Fibroblast of lung (primary cell): ENCODE measurements at regions not wholly inside any gene's neighbourhood (a gene's known extent, or its start where the extent isn't known, plus 50 kb on each side); places are given as distances from the start of the nearest gene placed in this dataset.

Source experiments
- DNase-seq, 2 donors: peaks; one replicate each; pipeline versions ENCODE4 v3.0.0 to v3.0.0-alpha.2; 2010; ENCODE audit warnings: low read depth in 2 of 2
- H2AFZ ChIP-seq: 2 replicates; pipeline ENCODE4 v1.5.1; 2012; ENCODE audit warnings: low read length, control low read depth, inconsistent platforms
- H3K27ac ChIP-seq: 2 replicates; pipeline ENCODE4 v1.5.1; 2011; ENCODE audit warnings: low read length, control low read depth; ENCODE audit not compliant: insufficient read depth
- H3K27me3 ChIP-seq: 2 replicates; pipeline ENCODE4 v1.5.1; 2011; ENCODE audit warnings: mild to moderate bottlenecking, low read length; ENCODE audit not compliant: control insufficient read depth, insufficient read depth
- H3K36me3 ChIP-seq: 2 replicates; pipeline ENCODE4 v1.5.1; 2011; ENCODE audit warnings: low read length; ENCODE audit not compliant: control insufficient read depth, insufficient read depth
- H3K4me1 ChIP-seq: 2 replicates; pipeline ENCODE4 v1.5.1; 2011; ENCODE audit warnings: low read length; ENCODE audit not compliant: control insufficient read depth, insufficient read depth; ENCODE audit errors: extremely low read depth
- H3K4me2 ChIP-seq: 2 replicates; pipeline ENCODE4 v1.5.1; 2011; ENCODE audit warnings: low read length, control low read depth; ENCODE audit not compliant: insufficient read depth; ENCODE audit errors: extremely low read depth
- H3K4me3 ChIP-seq, 4 experiments: fragments of 200-600 bp in 1 of 4; sonication (generic) in 1 of 4; replicated peaks in 1 of 4; 2 replicates each; pipeline ENCODE4 v1.5.1; 2011 to 2016; ENCODE audit warnings: low read length in 4 of 4, low read depth in 3 of 4, mild to moderate bottlenecking in 3 of 4, control low read depth in 2 of 4, inconsistent platforms in 1 of 4, mixed read lengths in 1 of 4; ENCODE audit not compliant: insufficient read depth in 1 of 4; ENCODE audit errors: control extremely low read depth in 1 of 4
- H3K79me2 ChIP-seq: 2 replicates; pipeline ENCODE4 v1.5.1; 2012; ENCODE audit warnings: mild to moderate bottlenecking, low read length, inconsistent platforms; ENCODE audit not compliant: control insufficient read depth, insufficient read depth
- H3K9ac ChIP-seq: 2 replicates; pipeline ENCODE4 v1.5.1; 2011; ENCODE audit warnings: mild to moderate bottlenecking, low read length, control low read depth; ENCODE audit not compliant: insufficient read depth
- H3K9me3 ChIP-seq: 2 replicates; pipeline ENCODE4 v1.5.1; 2012; ENCODE audit warnings: low read depth, low read length; ENCODE audit not compliant: control insufficient read depth, insufficient read depth
- H4K20me1 ChIP-seq: 2 replicates; pipeline ENCODE4 v1.5.1; 2011; ENCODE audit warnings: low read length; ENCODE audit not compliant: control insufficient read depth, insufficient read depth; ENCODE audit errors: extremely low read depth
- EZH2 ChIP-seq: IDR thresholded peaks from 2 replicates; pipeline ENCODE4 v1.5.1; 2012; ENCODE audit warnings: low read length, control low read depth, mild to moderate bottlenecking; ENCODE audit errors: missing control alignments
- TF ChIP-seq, protein P1 (sequence below), 2 donors: IDR thresholded peaks in 1 of 2; conservative IDR thresholded peaks in 1 of 2; 1 replicate in 1 of 2; 2 replicates in 1 of 2; pipeline ENCODE4 v1.5.1; 2011 to 2012; ENCODE audit warnings: low read length in 2 of 2, control low read depth in 1 of 2, inconsistent platforms in 1 of 2, low read depth in 1 of 2, mild to moderate bottlenecking in 1 of 2

DNA sequence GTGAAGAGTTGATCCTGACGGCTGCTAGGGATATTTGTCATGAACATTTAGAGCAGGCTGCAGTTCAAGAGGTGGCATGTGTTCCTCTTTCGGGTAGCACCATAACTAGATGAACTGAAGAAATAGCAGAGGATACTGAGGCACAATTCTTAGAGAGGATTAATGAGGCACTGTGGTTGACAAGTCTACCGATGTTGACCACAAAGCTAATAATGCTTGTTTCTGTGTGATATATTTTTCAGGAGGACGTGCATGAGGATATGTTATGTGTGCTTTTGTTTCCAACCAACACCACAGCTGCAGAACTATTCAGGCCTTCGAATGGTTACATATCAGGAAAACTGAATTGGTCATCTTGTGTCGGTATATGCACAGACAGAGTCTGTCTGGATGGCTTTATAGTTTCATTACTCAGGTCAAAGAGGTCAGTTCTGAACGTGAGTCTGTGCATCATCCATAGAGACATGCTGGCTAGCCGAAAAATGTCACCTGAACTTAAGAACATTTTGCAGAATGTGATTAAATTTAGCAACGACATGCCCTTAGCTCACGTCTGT is 210.1 kb upstream of the IRS2 start:
- TF ChIP-seq, protein P1, sequence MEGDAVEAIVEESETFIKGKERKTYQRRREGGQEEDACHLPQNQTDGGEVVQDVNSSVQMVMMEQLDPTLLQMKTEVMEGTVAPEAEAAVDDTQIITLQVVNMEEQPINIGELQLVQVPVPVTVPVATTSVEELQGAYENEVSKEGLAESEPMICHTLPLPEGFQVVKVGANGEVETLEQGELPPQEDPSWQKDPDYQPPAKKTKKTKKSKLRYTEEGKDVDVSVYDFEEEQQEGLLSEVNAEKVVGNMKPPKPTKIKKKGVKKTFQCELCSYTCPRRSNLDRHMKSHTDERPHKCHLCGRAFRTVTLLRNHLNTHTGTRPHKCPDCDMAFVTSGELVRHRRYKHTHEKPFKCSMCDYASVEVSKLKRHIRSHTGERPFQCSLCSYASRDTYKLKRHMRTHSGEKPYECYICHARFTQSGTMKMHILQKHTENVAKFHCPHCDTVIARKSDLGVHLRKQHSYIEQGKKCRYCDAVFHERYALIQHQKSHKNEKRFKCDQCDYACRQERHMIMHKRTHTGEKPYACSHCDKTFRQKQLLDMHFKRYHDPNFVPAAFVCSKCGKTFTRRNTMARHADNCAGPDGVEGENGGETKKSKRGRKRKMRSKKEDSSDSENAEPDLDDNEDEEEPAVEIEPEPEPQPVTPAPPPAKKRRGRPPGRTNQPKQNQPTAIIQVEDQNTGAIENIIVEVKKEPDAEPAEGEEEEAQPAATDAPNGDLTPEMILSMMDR (conservative IDR thresholded peaks at IDR 0.05 in 1 of 2, IDR thresholded peaks at IDR 0.05 in 1 of 2; ENCODE audit: low read depth in 1 of 2, low read length in 2 of 2): no peak
- no peak for TF ChIP-seq EZH2
- Histone ChIP-seq H3K79me2 (no peaks in the 10 kb centered on the region), H3K9me3 (no peaks in the 10 kb centered on the region), H3K27ac (no peak overlapping the region), H3K4me3 (no peak overlapping the region), H3K4me2 (no peak overlapping the region), H3K36me3 (no peaks in the 10 kb centered on the region), H3K9ac (no peak overlapping the region), H4K20me1 (no peaks in the 10 kb centered on the region), H3K4me1 (peaks cover 3% of the 10 kb centered on the region), H3K27me3 (no peaks in the 10 kb centered on the region), H2AFZ (no peak overlapping the region)
- DNase-seq: no peak

DNA sequence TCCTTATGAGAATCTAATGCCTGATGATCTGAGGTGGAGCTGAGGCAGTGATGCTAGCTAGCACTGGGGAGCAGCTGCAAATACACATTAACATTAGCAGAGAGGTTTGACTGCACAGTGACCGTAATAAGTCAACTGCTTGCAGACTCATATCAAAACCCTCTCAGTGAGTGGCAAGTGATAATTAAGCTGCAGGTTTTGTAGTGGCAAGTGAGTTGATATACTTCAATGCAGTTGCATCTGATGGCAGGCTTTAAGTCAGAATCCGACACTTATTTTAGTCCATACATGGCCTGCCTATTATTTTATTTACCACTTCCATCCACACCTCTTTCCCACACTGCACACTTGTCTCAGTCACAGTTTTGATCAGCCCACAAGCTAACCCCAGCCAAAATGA is 209.2 kb upstream of the IRS2 start:
- Histone ChIP-seq H4K20me1 (no peaks in the 10 kb centered on the region), H3K27me3 (no peaks in the 10 kb centered on the region), H3K27ac (no peak overlapping the region), H3K4me2 (no peak overlapping the region), H3K9ac (no peak overlapping the region), H2AFZ (no peak overlapping the region), H3K36me3 (no peaks in the 10 kb centered on the region), H3K4me1 (no peaks in the 10 kb centered on the region), H3K4me3 (no peak overlapping the region), H3K9me3 (no peaks in the 10 kb centered on the region), H3K79me2 (no peaks in the 10 kb centered on the region)
- TF ChIP-seq, protein P1 (conservative IDR thresholded peaks at IDR 0.05 in 1 of 2, IDR thresholded peaks at IDR 0.05 in 1 of 2; ENCODE audit: low read depth in 1 of 2, low read length in 2 of 2): no peak
- TF ChIP-seq EZH2: no peak
- no peak for DNase-seq

DNA sequence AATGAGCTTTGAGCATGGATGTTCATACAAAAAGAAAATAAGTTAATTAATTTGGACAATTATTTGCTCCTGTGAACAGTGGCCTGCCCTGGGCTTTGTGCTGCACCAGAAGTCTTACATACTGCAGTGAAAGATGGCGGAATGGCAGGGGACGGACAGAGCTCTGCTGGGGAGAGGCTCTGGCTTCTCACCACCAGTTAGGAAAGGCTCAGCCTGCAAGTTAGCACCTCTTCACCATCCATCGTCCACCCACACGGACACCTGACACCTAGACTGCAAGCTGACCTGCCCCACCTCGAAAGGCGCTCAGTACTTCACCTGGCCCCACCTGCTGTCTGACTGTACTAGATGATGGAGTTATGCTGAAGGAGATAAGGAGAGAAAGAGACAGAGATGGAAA is 203.9 kb upstream of the IRS2 start:
- DNase-seq: no peak
- no peak for TF ChIP-seq EZH2
- H2AFZ ChIP-seq: peak overlapping the region; percentile 49
- no peaks in the 10 kb centered on the region for H3K27me3 ChIP-seq
- no peaks in the 10 kb centered on the region for H4K20me1 ChIP-seq
- no peak overlapping the region for H3K4me3 ChIP-seq
- H3K27ac ChIP-seq: no peak overlapping the region
- no peak overlapping the region for H3K9ac ChIP-seq
- H3K79me2 ChIP-seq: no peaks in the 10 kb centered on the region
- no peaks in the 10 kb centered on the region for H3K9me3 ChIP-seq
- H3K36me3 ChIP-seq: no peaks in the 10 kb centered on the region
- H3K4me2 ChIP-seq: peak overlapping the region; percentile 50
- H3K4me1 ChIP-seq: peaks cover 5% of the 10 kb centered on the region
